Sigmoid colon (tissue), 4 donors: ENCODE measurements at regions not wholly inside any gene's neighbourhood (a gene's known extent, or its start where the extent isn't known, plus 50 kb on each side); places are given as distances from the start of the nearest gene placed in this dataset.

Experiments used
- POLR2AphosphoS5 ChIP-seq, 4 donors: sonication (generic); formaldehyde crosslinking; IDR thresholded peaks; one replicate each; pipeline ENCODE4 v1.6.1; 2017; ENCODE audit warnings: antibody characterized with exemption in 4 of 4
- TF ChIP-seq, protein P1 (sequence below), 4 experiments: fragments of 450-650 bp in 3 of 4; fragments of 200-600 bp in 1 of 4; IDR thresholded peaks; one replicate each; pipeline ENCODE4 v1.5.1; 2016 to 2019; ENCODE audit warnings: antibody characterized with exemption in 4 of 4, mild to moderate bottlenecking in 3 of 4, moderate library complexity in 2 of 4

DNA sequence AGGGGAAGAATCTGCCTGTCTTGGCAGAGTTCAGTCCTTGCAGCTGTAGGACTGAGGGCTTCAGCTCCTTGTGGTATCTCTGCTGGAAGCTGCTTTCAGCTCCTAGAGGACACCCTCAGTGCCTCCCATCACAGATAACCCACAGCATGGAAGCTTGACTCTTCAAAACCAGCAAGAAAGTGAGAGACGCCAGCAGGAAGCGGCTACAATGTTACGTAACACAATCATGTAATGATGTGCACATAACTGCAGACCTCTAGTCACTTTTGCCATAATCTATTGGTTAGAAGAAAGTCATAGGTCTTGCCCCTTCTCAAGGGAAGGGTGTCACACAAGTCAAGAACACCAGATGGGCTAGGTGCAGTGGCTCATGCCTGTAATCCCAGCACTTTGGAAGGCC, 69.1 kb upstream of the AFF3 start:
- TF ChIP-seq, protein P1, sequence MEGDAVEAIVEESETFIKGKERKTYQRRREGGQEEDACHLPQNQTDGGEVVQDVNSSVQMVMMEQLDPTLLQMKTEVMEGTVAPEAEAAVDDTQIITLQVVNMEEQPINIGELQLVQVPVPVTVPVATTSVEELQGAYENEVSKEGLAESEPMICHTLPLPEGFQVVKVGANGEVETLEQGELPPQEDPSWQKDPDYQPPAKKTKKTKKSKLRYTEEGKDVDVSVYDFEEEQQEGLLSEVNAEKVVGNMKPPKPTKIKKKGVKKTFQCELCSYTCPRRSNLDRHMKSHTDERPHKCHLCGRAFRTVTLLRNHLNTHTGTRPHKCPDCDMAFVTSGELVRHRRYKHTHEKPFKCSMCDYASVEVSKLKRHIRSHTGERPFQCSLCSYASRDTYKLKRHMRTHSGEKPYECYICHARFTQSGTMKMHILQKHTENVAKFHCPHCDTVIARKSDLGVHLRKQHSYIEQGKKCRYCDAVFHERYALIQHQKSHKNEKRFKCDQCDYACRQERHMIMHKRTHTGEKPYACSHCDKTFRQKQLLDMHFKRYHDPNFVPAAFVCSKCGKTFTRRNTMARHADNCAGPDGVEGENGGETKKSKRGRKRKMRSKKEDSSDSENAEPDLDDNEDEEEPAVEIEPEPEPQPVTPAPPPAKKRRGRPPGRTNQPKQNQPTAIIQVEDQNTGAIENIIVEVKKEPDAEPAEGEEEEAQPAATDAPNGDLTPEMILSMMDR (IDR thresholded peaks at IDR 0.05) = no peak
- no peak for TF ChIP-seq POLR2AphosphoS5 (IDR thresholded peaks at IDR 0.05)
